Fibroblast of peridontal ligament (primary cell): ENCODE measurements at regions not wholly inside any gene's neighbourhood (a gene's known extent, or its start where the extent isn't known, plus 50 kb on each side); places are given as distances from the start of the nearest gene placed in this dataset.

Experiments used
- DNase-seq: peaks from one replicate; pipeline ENCODE4 v3.0.0-alpha.2; 2010; ENCODE audit errors: extremely low read depth

GRCh38 chr1:201589186-201589585 lies 50.3 kb downstream of the NAV1 start:
- DNase-seq: no peak

GRCh38 chr1:201590474-201590873 lies 51.5 kb downstream of the NAV1 start:
- DNase-seq: no peak

DNA sequence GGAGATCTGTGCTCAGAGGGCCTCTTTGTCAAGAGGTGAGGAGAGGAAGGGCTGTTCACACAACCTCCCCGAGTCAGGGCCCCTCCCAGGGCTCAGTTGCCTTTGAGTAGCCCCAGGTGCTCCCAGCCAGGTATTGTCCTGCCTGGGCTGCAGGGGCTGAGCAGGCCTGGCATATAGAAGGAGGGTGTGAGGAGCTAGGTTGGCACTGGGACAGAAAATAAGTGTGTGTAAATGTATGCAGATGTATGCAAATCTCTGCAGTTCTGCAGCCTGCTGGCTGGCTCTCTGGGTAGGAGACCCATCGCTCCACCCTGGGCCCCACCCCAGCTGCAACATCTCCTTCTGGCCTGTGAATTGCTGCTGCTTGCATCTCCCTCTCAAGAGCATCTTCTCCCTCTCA lies 52.4 kb downstream of the NAV1 start:
- DNase-seq: no peak

- no peak for DNase-seq
Observed at GRCh38 chr1:201591981-201592380, 53.1 kb downstream of the NAV1 start.

DNA sequence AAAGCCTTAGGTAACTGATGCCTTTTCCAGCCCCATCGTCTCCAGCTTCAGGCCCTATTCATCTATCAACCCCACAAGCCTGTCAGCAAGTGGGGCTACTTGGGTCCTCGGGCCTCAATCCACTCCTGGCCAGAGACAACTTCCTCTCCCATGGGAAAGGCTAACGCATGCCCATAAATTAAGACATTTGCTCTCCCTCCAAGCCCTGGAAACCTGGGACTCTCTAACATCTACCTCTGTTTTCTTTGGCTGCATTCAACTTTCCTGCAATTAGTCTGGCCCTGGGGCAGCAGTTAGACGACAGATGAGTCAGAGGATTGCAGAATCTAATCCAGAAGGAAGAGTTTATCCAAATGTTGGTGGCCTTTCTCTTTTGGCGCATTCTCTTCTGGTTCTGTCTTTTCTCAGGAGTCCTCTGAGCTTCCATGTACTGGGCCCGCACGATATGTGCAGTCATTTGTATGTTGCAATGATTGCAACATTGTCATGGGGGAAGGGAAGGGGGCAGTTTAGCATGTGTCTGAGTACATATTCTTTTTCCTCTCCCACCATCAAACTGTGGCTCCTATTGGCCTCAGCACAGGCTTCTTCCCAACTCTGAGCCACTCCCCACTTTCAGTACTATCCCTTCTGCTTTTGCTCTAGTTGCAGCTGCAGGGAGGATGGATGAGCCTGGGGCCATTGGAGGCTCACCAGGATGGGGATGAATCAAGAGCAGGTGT lies 54.4 kb downstream of the NAV1 start:
- DNase-seq: peak; percentile 98

- peak; percentile 35 for DNase-seq
Observed at GRCh38 chr1:201594575-201595245, 55.8 kb downstream of the NAV1 start.

- DNase-seq: no peak
Observed at GRCh38 chr1:201595381-201595780, 56.5 kb downstream of the NAV1 start.

- DNase-seq: no peak
Observed at GRCh38 chr1:201596101-201596868, 57.4 kb downstream of the NAV1 start.

DNA sequence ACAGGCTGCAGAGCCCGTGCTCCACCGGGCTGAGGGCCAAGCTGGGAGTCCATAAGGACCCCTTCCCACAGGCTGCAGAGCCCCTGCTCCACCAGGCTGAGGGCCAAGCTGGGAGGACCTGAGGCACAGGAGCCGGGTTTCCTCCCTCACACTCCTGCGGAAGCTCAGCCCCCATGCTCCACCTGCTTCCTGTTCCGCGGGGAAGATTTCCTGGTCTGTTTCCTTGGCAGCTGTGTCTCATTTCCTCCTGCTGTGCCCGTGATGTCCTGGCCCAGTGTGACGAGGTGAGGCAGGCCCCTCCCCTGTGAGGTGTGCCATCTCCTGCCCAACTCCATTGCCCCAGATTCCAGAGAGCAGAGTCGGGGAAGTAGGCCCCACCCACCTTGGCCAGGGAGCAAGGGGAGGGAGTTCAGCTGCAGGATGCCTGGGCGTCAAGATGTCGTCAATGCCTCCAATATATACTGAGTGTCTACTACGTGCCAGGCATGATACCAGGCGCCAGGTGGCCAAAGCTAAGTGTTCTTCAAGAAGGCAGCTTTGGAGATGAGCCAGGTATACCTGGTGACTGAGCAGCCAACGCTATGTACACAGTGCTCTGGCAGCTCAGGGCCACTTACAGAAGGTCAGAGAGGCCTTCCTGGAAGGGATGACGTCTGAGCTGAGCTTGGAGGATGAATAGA lies 58.8 kb downstream of the NAV1 start:
- no peak for DNase-seq

DNA sequence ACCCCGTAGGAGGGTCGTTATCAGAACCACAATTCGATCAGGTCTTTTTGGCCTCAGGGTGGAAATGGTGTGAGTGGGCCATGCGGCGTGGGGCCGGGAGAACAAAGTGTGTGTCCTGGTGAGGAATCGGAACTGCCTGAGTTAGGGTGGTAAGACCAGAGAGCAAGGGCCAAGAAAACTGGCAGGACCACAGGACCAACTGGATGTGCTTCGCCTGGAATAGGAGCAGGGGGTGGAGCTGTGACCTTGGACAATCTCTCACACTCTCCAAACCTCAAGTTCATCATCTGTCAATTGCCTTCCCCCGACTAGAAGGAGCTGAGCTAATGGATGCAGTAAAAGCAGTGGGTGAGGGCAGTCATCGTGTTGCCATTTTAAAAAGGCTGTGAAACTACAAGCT lies 59.5 kb downstream of the NAV1 start:
- no peak for DNase-seq

- DNase-seq: no peak
Observed at GRCh38 chr1:201598973-201599372, 60.0 kb downstream of the NAV1 start.

DNA sequence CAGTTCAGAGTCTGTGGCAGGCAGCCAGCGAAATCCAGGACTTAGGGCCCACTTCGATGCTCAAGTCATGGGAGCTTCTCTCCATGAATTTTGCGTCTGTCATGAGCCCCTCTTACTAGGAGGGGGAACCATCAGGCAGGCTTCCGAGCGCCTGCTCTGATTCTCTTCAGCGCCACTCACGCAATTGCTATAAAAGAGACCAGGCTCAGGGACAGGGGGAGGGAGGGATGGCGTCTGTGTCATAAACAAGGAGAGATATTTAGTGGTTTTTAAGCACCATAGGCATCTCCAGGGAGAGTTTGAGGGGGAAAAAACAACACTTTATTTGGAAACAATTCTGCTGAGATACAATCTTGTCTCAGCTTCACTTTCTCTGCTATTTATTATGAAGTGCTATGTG lies 60.6 kb downstream of the NAV1 start:
- no peak for DNase-seq

DNA sequence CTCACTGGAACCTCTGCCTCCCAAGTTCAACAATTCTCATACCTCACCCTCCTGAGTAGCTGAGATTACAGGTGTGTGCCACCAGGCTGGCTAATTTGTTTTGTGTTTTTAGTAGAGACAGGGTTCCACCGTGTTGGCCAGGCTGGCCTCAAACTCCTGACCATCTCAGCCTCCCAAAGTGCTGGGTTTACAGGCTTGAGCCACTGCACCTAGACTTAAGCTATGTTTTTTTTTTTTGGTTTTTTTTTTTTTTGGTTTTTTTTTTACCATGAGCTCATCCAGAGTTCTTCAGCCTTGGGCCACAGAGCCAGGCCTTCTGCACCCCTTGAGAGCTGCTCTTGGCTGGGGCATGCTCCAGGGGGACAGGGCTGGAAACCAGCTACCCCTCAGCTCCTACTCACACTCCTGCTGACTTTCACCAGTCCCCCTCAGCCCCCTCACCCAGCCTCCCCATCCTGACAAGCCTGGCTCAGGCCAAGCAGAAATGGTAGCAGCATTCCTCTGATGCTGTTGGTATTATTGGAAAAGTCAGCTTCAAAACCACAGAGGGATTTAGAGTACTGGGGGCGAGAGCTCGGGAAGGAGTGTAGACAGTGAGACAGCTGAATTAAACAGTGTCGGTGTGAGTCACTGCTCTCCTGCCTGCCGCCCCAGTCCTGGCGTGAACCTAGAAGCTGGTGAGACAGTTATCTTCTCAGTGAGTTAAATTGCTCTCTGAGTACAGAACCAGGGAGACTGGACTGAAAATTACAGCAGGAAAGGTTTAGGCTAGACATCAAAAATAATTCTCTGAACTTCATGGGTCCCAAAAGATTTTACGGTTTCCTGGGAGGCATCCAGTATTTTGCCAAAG lies 63.7 kb downstream of the NAV1 start:
- peak; percentile 86 for DNase-seq

- no peak for DNase-seq
Observed at GRCh38 chr1:201603613-201604232, 64.8 kb downstream of the NAV1 start.

- DNase-seq: no peak
Observed at GRCh38 chr1:201605385-201606010, 66.6 kb downstream of the NAV1 start.

GRCh38 chr1:201606096-201606495 lies 67.2 kb downstream of the NAV1 start:
- DNase-seq: no peak

DNA sequence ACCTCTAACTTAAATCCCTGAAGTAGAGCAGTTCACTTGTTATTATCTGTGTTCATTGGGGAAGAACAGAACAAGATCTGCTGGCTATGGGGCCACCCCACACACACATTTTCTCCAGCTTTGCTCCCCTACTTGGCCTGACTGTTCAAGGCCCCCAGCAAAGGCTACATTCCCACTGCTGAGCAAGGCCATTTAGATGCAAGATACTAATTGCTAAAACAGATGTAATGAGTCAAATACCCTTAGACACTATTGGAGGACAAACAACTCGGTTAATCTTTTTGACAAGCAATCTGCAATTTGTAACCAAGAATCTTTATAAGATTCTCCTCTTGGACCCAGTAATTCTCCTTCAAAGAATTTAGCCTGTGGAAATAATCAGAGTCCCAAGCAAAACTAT lies 67.7 kb downstream of the NAV1 start:
- no peak for DNase-seq

- no peak for DNase-seq
Observed at GRCh38 chr1:201608635-201609395, 69.9 kb downstream of the NAV1 start.

DNA sequence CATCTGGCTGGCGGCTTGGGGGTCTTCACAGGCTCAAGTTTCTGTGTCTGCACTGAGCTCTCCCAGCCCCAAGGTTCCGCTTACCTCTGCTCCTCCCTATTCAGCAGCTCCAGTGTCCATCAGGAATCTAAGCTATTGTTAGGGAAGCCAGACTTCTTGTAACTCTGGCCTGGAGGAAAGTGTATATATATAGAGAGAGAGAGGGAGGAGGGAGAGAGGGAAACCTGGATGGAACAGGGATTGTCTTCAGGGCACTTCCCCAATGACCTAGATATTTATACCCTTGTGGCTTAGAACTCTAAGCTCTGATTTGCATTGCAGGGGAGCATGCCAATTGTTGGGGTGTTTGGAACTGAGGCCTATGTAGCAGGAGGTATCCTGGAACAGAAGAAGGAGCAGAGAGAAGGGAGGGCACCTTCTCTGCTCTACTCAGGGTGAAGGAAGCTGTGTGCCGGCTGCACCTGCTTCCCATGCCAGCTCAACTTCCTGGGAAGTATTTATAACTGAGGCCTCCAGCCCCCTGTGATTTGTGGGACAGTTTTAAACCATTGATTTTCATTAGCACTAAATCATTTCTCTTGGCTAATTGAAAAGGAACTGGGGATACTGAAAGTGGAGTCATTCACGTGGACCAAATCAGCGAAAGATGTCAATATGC lies 70.9 kb downstream of the NAV1 start:
- no peak for DNase-seq
